GM21723 (cell line): ENCODE measurements at regions not wholly inside any gene's neighbourhood (a gene's known extent, or its start where the extent isn't known, plus 50 kb on each side); places are given as distances from the start of the nearest gene placed in this dataset.
"Not testable (repeated sequence)": the region's sequence is repeated elsewhere in the genome, so short reads cannot be mapped to it uniquely, and the experiment has no call there.

Source experiments
- ATAC-seq: cut with Tn5 transposase; IDR thresholded peaks from one replicate; pipeline ENCODE4 v1.9.1; 2021; ENCODE audit warnings: mild to moderate bottlenecking, moderate library complexity; ENCODE audit not compliant: unreplicated experiment

DNA sequence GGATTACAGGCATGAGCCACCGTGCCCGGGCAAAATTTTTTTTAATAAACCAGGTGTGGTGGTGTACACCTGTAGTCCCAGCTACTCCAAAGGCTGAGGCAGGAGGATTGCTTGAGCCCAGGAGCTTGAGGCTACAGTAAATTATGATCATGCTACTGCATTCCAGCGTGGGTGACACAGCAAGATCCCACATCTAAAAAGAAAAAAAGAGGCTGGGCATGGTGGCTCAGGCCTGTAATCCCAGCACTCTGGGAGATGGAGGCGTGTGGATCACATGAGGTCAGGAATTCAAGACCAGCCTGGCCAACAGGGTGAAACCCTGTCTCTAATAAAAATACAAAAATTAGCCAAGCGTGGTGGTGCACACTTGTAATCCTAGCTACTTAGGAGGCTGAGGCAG, 125.6 kb downstream of the ZNF281 start:
- not testable (repeated sequence) for ATAC-seq

DNA sequence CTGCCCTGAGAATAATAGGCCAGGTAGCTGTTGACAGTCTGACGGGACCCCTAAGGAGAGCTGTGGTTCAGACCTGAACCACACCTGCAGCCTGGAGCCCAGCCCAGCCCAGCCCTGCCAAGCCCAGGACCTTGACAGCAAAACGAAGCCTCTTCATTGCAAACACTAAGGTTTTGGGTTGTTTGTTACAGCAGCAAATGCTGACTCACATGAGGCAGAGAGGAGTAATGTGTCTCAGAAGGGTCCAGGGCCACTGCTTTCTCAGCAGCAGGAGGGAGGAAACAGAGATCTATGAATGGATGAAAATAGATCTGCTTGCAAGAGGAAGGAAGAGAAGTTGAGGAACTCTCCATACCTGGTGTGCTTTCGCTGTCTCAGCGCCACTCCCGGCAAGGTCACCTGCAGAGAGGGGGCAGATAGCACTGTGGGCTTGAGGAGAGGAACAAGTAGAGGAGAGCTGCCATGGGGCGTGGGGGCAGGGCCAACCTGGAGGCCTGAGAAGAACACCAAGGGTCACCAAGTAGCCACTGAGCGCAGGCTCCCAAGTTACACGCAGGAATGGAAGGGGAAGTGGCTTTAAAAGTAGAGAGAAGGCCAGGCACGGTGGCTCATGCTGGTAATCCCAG, 127.2 kb downstream of the ZNF281 start:
- no peak for ATAC-seq

DNA sequence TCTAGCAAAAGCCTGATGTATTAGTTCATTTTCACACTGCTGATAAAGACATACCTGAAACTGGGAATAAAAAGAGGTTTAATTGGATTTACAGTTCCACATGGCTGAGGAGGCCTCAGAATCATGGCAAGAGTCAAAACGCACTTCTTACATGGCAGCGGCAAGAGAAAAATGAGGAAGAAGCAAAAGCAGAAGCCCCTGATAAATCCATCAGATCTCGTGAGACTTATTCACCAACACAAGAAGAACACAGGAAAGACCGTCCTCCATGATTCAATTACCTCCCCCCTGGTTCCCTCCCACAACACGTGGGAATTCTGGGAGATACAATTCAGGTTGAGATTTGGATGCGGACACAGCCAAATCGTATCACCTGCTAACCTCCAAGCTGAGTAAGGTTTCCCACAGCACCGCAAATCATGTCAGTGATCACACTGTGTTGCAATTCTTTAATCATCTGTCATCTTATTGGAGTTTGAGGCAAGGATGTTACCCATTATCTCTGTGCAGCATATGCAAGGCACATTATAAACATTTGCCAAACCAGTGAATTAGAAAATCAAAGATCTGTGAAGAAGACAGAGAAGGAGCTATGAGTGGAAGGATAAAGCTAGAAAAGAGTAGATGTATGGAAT, 128.5 kb downstream of the ZNF281 start:
- ATAC-seq, result no peak

DNA sequence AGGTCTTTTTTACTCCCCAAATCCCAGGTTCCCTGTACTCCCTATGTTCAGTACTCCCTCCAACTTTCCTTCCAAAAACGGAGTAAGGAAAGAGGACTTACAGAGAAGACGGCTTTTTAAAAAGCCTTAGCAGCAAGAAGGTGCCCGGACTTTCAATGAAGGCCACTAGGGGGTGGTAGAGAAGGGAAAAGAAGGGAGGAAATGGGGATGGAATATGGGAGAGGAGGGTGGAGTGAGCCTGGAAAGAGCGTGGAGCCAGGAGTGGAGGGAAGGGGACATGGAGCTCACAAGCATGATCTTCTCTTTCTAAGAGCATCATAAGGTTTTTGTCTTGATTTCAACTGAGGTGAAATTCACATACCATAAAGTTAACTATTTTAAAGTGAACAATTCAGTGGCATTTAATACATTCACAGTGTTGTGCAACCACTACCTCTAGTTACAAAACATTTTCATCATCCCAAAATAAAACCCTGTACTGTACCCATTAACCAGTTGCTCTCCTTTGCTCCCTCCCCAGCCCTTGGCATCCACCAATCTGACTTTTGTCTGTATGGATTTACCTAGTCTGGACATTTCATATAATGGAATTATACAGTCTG, 129.9 kb downstream of the ZNF281 start:
- no peak for ATAC-seq

DNA sequence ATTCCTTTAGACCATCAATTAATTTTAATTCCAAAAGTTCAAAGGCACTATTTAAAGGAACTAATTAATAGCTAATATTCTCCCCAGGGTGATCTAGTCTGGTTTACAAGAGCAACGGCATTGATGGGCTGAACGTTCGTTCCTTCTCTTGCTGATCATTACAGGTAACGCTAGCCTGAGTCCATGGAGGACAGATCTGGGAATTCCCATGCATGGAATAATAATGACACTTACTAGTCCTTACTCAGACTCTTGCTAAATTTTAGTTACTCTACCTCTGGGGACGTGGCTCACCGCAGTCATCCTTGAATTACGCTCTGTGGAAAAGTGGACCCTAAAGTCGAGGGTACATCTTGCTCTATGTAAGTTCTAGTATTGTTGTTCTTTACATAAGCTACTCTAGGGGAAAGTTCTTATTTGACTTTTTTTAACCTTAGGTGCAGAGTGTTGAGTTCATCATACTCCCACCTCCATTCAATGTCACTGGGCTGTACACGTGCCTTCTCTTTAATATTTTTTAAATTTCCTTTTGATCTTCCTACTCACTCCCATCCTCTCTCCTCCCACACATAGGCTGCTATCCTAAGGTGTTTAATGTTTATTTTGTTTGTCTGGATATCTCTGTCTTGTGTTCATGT, 133.9 kb downstream of the ZNF281 start:
- no peak for ATAC-seq

DNA sequence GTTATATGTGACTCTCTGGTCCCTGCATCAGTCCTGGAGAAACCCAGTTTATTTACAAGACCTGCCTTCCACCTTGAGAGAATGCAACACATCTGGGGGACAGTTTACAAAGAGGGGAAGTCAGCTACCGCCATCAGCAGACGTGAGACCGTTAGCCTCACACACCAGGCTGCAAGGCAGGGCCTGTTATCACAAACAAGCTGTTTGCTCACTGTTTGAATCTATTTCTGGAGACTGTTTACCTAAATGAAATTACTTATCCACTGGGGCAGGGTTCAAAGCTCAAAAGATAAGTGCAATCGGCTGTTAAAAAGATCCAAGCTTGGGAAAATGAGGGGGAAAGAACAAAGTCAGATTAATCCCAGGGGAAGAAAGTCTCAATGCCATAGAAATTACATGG, 134.4 kb downstream of the ZNF281 start:
- ATAC-seq, result no peak

DNA sequence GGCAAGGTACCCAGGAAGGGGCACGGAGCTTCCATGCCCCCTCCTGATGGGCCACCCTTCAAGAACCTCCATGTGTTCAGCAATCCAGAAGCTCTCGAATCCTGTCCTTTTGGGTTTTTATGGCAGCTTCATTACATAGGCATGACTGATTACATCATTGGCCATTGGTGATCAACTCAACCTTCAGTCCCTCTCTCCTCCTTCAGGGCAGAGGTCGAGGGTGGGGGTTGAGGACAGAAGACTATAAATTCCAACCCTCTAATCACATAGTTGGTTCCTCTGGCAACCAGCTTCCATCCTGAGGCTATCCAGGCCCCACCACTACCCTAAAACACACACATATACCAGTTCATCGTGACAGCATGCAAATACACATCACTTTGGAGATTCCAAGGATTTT, 135.7 kb downstream of the ZNF281 start:
- ATAC-seq, result no peak

DNA sequence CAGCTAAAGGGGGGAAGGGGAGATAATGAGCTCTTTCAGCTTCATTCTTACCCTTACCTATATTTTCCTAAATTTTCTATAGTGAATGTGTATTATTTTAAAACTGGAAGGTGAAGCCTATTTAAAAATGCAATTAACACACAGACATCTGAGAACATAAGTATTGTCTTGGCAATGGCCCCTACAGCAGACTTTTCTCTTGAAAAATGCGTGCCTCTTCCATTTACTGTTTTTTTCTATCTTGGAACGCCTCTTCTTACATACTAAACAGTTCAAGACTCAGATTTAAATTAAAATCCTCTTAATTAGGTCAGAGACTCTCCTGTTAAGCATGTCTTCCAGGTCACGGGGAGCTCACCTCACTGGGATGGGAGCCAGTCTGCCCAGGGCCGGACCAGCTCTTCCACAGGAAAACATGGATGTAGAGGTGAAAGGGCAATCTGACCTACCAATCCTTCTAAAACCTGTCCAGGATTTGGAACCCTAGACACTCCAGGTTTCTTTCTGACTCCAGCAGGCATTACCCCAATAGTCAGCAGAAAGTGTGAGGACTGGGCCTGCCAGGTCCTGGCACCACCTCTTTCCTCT, 137.3 kb downstream of the ZNF281 start:
- ATAC-seq, result no peak

DNA sequence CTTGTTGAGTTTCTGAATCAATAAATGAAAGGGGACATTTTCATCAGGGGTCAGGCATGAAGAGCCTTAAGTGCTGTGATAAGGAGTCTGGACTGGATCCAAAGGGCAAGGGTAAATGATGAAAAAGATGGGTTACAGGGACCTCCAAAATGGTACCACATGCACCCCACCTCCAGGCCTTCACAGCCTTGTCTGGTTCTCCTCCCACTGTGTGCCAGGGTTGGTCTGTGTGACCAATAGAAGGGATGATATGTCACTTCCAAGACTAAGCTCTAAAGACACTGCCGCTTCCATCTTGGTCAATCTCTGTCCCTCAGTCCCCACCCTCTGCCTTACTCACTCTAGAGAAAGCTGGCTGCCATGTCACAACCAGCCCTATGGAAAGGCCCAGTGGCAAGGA, 140.6 kb downstream of the ZNF281 start:
- ATAC-seq, result no peak

DNA sequence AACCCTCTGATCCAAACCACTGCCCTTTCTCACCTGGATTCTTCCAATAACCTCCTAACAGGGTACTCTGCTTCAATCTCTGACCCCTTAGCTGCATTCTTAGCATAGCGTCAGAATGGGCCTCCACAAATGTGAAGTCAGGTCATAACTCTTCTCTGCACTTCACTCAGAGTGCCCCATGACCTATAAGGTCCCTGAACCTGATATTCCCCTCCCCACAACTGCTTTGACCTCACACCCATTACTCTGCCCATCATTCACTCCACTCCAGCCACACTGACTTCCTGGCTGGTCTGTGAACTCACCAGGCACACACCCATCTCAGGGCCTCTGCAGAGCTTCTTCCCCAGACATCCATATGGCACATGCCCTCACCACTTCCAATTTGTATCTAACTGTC, 141.9 kb downstream of the ZNF281 start:
- ATAC-seq, result no peak

DNA sequence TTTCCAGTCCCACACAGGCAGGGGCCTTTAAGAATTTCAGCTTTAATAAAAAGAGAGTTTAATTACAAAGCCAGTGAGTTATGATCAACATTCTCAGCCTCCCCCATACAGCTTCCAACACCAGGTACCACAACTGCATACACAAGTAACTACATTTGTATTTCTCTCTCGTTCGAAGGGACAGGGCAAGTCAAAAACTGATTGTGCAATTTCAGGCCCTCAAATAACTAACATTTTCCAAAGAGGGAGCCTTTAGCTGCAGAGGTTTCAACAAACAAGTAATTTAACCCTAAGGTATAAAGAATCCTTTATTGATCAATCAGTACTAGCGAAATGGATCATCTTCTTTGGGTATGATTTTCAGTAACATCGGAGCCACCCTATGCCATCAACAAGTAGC, 142.4 kb downstream of the ZNF281 start:
- ATAC-seq, result no peak

DNA sequence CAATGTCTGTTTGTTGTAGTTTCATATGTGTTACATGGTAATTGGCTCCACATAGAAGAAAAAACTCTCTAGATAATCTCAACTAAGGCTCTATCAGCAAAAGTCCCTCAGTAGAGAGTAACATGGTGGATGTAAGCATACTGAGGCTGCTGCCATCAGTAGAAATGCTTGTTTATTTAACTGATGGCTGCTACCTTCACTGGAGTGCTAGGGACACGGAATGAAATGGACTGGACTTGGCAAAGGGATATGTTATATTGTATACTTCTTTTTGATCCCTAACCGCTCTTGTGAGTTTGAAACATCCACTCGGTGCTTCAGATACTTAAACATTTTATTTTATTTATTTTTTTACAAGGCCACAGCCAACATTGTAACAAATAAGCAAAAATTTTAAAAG, 143.0 kb downstream of the ZNF281 start:
- ATAC-seq, result no peak

DNA sequence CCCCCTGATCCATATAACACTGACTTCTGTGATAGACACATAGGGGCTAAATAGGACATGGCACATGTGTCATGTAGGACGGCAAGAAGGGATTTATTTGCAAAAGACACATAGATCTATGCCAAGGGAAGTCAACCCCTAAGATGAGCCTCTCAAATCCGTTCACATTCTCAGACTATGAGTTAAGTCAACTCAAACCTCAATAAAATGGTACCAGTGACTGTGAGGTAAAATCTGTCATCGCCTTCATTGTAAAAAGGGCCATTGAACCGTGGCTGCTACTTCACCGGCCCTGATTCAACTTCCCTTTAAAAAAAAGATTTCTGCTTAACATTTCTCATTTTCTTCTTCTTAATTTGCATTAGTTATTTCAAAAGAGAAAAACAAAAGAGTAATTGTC, 144.0 kb downstream of the ZNF281 start:
- no peak for ATAC-seq

DNA sequence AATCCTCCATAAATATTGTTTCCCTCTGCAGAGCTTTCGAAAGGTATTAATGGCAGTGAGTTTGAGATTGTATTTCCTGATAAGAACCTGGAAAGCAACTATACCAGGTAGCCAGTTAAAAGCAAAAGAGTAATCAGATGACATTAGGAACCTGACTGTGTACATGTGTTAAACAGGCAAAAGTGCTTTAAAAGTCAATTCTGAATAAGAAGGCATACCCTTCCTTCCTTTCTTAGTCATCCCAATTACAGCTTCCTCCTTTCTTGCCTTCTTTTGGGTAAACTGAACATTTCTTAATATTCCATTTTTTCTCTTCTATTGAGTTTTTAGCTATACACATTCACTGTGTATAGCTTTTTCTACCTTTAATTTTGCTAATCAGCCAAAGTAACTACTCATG, 144.7 kb downstream of the ZNF281 start:
- ATAC-seq, result no peak

DNA sequence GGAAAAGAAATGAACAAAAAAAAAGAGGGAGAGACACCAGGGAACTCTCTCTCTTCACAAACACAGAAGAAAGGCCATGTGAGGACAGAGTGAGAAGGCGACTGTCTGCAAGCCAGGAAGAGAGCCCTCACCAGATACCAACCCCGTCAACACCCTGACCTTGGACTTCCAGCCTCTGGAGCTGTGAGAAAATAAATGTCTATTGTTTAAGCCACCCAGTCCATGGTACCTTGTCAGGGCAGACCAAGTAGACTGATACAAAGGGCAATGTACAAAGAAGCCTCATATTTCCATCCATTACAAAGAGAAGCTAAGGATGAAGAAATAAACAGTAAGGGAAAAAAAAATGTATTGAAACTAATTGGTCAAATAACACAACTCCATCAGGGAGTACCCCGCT, 146.6 kb downstream of the ZNF281 start:
- no peak for ATAC-seq

DNA sequence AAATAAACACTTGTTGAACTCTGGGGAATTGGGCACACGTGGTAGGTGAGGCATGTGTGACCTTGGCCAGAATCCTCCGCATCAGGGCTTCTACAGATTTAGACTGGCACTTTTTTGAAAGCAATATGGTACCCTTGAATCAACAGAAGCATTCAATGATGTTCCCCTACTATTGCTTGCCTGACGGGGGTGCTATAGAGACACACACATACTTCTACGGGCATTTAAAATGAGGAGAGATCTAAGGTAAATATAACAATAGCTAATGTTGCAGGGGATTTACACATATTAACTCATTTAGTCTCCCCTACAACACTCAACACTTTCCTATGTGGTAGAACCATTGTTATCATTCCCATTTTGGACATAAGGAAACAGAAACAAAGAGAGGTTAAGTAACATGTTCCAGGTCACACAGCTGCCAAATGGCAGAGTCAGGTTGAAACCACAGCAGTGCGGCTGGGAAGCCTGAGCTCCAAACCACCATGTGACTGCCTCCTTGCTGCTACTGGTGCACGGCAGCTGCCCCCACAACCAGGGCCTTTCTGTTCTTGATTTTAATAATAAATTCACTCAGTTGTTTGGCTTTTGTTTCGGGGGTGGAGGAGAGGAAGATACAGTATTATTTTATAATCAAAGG, 147.4 kb downstream of the ZNF281 start:
- peak; percentile 92 for ATAC-seq

DNA sequence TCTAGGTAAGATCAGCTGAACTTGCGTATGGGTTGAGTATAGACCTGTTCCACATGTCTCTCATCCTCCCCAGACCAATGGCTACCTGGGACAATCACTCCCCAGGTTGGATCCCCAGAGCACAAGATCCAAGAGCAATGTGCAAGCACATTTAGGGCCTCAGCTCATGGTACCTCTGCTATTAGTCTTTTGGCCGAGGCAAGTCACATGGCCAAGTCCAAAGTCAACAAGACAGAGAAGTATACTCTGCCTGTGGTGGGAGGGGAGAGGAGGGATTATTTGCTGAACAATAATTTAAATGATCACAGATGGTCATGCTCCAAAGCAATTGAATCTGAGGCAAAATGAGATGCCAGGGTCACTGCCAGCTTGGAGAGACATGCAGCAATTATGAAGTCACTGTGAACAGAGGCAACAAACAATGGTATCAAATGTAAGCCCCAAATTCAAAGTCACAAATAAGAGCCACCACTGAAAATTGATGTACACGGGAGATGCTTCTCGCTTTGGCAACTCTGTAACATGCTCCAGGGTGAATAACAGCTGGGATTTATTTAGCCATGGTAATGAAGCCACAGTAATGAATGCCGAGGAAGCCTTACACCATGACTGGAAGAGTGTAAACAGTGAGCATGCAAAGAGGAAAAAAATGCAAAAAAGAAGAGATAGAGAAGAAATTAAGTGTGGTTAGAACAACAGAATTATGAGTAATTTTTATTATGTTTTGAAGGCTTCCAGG, 149.1 kb downstream of the ZNF281 start:
- ATAC-seq, result no peak

DNA sequence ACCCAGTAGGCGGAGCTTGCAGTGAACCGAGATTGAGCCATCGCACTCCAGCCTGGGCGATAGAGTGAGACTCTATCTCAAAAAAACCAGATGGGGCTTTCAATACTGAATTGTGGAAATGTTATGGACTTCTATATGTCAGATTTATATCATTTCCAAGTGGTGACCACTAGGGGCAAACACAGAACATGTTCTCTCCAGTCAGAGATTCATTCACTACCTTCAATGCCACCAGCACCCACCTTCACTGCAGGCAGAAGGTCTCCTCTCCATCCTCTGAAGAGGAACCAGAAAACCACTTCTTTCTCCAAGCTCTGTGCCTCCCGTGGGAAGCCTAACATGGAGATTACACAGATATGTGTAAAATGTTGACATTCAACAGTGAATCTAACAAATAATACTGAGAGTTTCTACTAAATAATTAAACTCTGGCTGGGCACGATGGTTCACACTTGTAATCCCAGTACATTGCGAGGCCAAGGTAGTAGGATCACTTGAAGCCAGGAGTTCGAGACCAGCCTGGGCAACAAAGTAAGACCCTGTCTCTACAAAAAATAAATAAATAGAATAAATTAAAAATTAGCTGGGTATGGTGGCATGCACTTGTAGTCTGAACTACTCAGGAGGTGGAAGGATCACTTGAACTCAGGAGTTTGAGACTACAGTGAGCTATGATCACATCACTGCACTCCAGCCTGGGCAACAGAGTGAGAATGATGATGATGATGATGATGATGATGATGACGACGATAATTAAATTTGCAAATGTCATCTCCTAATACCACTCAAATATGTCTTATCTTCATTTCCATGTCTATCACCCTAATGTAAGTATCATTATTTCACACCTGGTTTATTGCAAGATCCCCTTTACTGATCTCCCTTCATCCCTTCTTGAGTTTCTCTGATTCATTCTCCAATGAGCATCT, 151.1 kb downstream of the ZNF281 start:
- peak; percentile 38 for ATAC-seq

DNA sequence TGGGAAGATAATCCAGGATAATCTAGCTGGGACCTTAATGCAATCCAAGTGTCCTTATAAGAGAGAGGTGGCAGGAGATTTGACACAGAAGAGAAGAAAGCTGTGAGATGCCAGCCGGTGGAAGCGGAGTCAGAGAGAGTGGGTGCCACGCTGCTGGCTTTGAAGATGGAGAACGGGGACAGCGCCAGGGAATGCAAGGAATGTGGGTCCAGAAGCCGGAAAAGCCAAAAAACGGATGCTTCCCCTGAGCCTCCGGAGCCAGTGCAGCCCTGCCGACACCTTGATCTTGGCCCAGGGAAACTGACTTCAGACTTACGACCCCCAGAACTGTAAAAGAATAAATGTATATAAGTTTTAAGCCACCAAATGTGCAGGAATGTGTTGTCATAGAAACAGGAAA, 152.6 kb downstream of the ZNF281 start:
- ATAC-seq, result no peak

DNA sequence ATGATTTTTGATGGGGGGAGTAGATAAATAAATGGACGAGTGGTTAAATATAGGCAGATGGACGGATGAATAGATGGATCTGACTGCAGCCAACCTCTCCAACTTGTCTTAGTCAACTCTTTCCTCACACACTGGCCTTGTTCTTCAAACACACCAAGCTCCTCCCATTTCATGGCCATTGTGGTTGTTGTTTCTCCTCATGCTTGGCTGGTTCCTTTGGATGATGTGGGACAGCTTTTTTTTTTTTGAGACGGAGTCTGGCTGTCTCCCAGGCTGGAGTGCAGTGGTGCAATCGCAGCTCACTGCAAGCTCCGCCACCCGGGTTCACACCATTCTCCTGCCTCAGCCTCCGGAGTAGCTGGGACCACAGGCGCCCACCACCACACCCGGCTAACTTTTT, 155.2 kb downstream of the ZNF281 start:
- ATAC-seq, result not testable (repeated sequence)
